ENCODE measurements at regions not wholly inside any gene's neighbourhood (a gene's known extent, or its start where the extent isn't known, plus 50 kb on each side); places are given as distances from the start of the nearest gene placed in this dataset.

DNA sequence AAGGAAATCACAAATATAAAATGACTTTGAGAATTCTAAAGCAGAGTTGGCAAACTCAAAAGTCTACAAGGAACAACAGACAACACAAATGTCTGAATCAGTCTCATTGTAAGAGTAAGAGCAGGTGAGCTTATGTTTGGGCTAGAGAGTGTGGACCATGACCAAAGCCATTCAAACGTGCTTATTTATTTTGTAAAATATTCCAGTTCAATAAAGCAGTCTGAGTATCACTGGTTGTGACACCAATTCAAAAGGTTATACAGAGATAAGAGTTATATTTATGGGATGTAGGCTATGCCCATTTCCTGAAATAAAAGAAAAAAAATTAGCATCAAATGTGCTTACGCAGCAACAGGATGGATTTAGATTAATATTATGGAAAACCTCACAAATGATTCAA is 251.6 kb downstream of the KLF5 start:
- Histone ChIP-seq H3K36me3 (ENCODE audit: control insufficient read depth, insufficient read depth, low read length) (no peaks in the 10 kb centered on the region), H3K9me3 (ENCODE audit: control insufficient read depth, insufficient read depth, low read depth, low read length) (no peaks in the 10 kb centered on the region), H3K27me3 (ENCODE audit: control insufficient read depth, insufficient read depth, low read length) (no peaks in the 10 kb centered on the region), H3K4me3 (ENCODE audit: low read depth in 2 of 2, low read length in 2 of 2) (no peak overlapping the region), H3K4me1 (ENCODE audit: control insufficient read depth, insufficient read depth, low read length) (no peaks in the 10 kb centered on the region), H3K27ac (ENCODE audit: low read length) (no peak overlapping the region)
- in situ Hi-C loops (cut with HindIII; ENCODE audit: low pct_unique_long_range_greater_than_20kb, low sequenced_read_pairs) (no loop called here), intact Hi-C loops (cut with micrococcal nuclease; ENCODE audit: unreplicated experiment) (no loop called here)
- DNase-seq (ENCODE audit: low read depth, low spot score) (no peak), ATAC-seq (no peak)
- CTCF ChIA-PET = no interaction called here
- no TSS peak for BruUV-seq (replicated peaks)
- POLR2A ChIA-PET = no interaction called here
- TF ChIP-seq CTCF (IDR thresholded peaks at IDR 0.05) = no peak
- TF ChIP-seq TCF7L2 (IDR thresholded peaks at IDR 0.05; ENCODE audit: low read depth, low read length) = no peak
- no peak for TF ChIP-seq POLR2AphosphoS5 (IDR thresholded peaks at IDR 0.05; ENCODE audit: low read depth, low read length)
- TF ChIP-seq, protein P1, sequence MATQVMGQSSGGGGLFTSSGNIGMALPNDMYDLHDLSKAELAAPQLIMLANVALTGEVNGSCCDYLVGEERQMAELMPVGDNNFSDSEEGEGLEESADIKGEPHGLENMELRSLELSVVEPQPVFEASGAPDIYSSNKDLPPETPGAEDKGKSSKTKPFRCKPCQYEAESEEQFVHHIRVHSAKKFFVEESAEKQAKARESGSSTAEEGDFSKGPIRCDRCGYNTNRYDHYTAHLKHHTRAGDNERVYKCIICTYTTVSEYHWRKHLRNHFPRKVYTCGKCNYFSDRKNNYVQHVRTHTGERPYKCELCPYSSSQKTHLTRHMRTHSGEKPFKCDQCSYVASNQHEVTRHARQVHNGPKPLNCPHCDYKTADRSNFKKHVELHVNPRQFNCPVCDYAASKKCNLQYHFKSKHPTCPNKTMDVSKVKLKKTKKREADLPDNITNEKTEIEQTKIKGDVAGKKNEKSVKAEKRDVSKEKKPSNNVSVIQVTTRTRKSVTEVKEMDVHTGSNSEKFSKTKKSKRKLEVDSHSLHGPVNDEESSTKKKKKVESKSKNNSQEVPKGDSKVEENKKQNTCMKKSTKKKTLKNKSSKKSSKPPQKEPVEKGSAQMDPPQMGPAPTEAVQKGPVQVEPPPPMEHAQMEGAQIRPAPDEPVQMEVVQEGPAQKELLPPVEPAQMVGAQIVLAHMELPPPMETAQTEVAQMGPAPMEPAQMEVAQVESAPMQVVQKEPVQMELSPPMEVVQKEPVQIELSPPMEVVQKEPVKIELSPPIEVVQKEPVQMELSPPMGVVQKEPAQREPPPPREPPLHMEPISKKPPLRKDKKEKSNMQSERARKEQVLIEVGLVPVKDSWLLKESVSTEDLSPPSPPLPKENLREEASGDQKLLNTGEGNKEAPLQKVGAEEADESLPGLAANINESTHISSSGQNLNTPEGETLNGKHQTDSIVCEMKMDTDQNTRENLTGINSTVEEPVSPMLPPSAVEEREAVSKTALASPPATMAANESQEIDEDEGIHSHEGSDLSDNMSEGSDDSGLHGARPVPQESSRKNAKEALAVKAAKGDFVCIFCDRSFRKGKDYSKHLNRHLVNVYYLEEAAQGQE (IDR thresholded peaks at IDR 0.05; ENCODE audit: insufficient read depth in 1 of 2, low read depth in 2 of 2, low read length in 1 of 2) = no peak
- TF ChIP-seq SIN3A (IDR thresholded peaks at IDR 0.05; ENCODE audit: borderline replicate concordance, insufficient read depth, low read depth, low read length) = no peak

DNA sequence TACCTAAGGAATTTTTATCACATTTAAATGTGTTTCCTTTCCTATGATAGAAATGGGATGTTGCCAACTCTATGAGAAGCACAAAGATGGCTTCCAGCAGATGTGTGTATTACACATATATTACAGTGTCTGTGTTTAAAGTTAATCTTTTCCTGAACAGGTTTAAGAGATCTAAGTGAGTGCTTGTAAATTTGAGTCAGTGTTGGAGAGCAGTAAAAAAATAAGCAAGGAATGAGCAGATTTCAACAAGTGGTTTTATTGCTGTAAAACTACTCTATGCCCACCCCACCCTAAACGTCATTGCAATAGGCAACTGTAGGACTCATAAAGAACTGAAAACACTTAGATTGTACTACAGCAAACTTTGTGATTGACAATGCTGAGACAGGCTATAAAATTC is 248.7 kb downstream of the KLF5 start:
- Histone ChIP-seq H3K4me3 (ENCODE audit: low read depth in 2 of 2, low read length in 2 of 2) (no peak overlapping the region), H3K36me3 (ENCODE audit: control insufficient read depth, insufficient read depth, low read length) (no peaks in the 10 kb centered on the region), H3K27ac (ENCODE audit: low read length) (no peak overlapping the region), H3K27me3 (ENCODE audit: control insufficient read depth, insufficient read depth, low read length) (no peaks in the 10 kb centered on the region), H3K9me3 (ENCODE audit: control insufficient read depth, insufficient read depth, low read depth, low read length) (no peaks in the 10 kb centered on the region), H3K4me1 (ENCODE audit: control insufficient read depth, insufficient read depth, low read length) (no peaks in the 10 kb centered on the region)
- DNase-seq (ENCODE audit: low read depth, low spot score) = no peak
- ChIA-PET CTCF (no interaction called here), POLR2A (no interaction called here)
- BruUV-seq (replicated peaks) = no TSS peak
- in situ Hi-C loops (cut with HindIII; ENCODE audit: low pct_unique_long_range_greater_than_20kb, low sequenced_read_pairs) (no loop called here), intact Hi-C loops (cut with micrococcal nuclease; ENCODE audit: unreplicated experiment) (no loop called here)
- TF ChIP-seq SIN3A (IDR thresholded peaks at IDR 0.05; ENCODE audit: borderline replicate concordance, insufficient read depth, low read depth, low read length) (no peak), CTCF (IDR thresholded peaks at IDR 0.05) (no peak), TCF7L2 (IDR thresholded peaks at IDR 0.05; ENCODE audit: low read depth, low read length) (no peak), POLR2AphosphoS5 (IDR thresholded peaks at IDR 0.05; ENCODE audit: low read depth, low read length) (no peak)
- TF ChIP-seq, protein P1 (IDR thresholded peaks at IDR 0.05; ENCODE audit: insufficient read depth in 1 of 2, low read depth in 2 of 2, low read length in 1 of 2) = no peak
- no peak for ATAC-seq
